Activated CD8-positive, alpha-beta T cell treated with anti-CD3 and anti-CD28 coated beads for 36 hours (primary cell): ENCODE measurements at regions not wholly inside any gene's neighbourhood (a gene's known extent, or its start where the extent isn't known, plus 50 kb on each side); places are given as distances from the start of the nearest gene placed in this dataset.

Experiments
- ATAC-seq: fragments of 200-7000 bp; cut with Tn5 transposase; one replicate; pipeline ENCODE4 v1.10.0; 2021; ENCODE audit warnings: mild to moderate bottlenecking, moderate library complexity
- CTCF ChIA-PET: fragments of 350-600 bp; sonication (Branson Sonifier 250); formaldehyde crosslinking; loops from one replicate; lab custom pipeline; 2021; ENCODE audit warnings: antibody characterized with exemption; lab: Charles Lee
- POLR2A ChIA-PET: fragments of 350-600 bp; sonication (Branson Sonifier 250); formaldehyde crosslinking; loops from one replicate; lab custom pipeline; 2021; ENCODE audit warnings: antibody characterized with exemption; lab: Charles Lee
- DNase-seq: peaks from one replicate; pipeline ENCODE4 v3.0.0-alpha.2; 2020
- H3K27ac Mint-ChIP-seq: one replicate; pipeline ENCODE4 v1.8.0; 2021; ENCODE audit warnings: mild to moderate bottlenecking, mixed read lengths
- H3K27me3 Mint-ChIP-seq: one replicate; pipeline ENCODE4 v1.8.0; 2021; ENCODE audit warnings: mixed read lengths
- H3K36me3 Mint-ChIP-seq: one replicate; pipeline ENCODE4 v1.8.0; 2021; ENCODE audit warnings: low read depth, mixed read lengths
- H3K4me1 Mint-ChIP-seq: one replicate; pipeline ENCODE4 v1.8.0; 2021; ENCODE audit warnings: low read depth, mixed read lengths
- H3K4me3 Mint-ChIP-seq: one replicate; pipeline ENCODE4 v1.8.0; 2021; ENCODE audit warnings: mild to moderate bottlenecking, moderate library complexity, mixed read lengths
- H3K9me3 Mint-ChIP-seq: one replicate; pipeline ENCODE4 v1.8.0; 2021; ENCODE audit warnings: mixed read lengths
- intact Hi-C: fragments of 100-400 bp; cut with micrococcal nuclease; formaldehyde crosslinking; loops from one replicate; pipeline ENCODE4 v1.10.0; 2022
- TF ChIP-seq, protein P1 (sequence below): fragments of 200-600 bp; IDR thresholded peaks from one replicate; pipeline ENCODE4 v1.8.0; 2022; ENCODE audit warnings: antibody characterized with exemption, mild to moderate bottlenecking

DNA sequence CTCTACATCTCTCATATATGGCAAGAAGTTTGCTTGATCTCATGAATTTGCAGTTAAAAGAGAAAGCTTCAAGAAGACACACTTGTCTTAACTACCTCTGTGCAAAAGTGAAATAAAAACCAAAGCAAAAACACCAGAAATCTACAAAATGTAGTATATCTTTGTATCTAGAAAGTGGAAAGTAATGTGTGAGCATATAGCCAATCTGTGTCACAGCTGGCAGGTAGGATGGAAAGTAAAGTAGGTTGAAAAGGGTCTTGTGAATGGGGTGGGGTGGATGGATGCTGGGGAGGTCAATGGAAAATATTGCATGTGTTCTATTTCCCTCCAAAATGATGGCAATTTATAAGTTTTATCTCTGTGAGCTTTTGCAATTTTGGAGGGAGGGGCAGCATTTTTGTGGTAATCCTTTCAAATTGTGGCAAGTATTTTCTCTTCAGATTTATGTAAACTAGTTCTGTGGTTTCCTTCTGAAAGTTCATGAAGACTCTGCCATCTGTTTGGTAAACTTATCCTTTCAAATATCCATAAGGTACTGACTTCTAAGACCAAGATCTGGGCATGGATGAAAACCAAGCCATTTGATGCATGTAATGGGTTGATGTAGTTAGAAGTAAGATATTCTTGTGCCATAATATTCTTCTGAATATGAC lies 215.9 kb upstream of the GIMD1 start:
- CTCF ChIA-PET, result no interaction called here
- intact Hi-C loops, result no loop called here
- Mint-ChIP-seq H3K36me3 (no peaks in the 10 kb centered on the region), H3K27ac (no peak overlapping the region), H3K4me1 (no peaks in the 10 kb centered on the region), H3K27me3 (no peaks in the 10 kb centered on the region), H3K9me3 (no peaks in the 10 kb centered on the region), H3K4me3 (no peak overlapping the region)
- no peak for DNase-seq
- TF ChIP-seq, protein P1, sequence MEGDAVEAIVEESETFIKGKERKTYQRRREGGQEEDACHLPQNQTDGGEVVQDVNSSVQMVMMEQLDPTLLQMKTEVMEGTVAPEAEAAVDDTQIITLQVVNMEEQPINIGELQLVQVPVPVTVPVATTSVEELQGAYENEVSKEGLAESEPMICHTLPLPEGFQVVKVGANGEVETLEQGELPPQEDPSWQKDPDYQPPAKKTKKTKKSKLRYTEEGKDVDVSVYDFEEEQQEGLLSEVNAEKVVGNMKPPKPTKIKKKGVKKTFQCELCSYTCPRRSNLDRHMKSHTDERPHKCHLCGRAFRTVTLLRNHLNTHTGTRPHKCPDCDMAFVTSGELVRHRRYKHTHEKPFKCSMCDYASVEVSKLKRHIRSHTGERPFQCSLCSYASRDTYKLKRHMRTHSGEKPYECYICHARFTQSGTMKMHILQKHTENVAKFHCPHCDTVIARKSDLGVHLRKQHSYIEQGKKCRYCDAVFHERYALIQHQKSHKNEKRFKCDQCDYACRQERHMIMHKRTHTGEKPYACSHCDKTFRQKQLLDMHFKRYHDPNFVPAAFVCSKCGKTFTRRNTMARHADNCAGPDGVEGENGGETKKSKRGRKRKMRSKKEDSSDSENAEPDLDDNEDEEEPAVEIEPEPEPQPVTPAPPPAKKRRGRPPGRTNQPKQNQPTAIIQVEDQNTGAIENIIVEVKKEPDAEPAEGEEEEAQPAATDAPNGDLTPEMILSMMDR, result no peak
- POLR2A ChIA-PET, result no interaction called here
- no peak for ATAC-seq

DNA sequence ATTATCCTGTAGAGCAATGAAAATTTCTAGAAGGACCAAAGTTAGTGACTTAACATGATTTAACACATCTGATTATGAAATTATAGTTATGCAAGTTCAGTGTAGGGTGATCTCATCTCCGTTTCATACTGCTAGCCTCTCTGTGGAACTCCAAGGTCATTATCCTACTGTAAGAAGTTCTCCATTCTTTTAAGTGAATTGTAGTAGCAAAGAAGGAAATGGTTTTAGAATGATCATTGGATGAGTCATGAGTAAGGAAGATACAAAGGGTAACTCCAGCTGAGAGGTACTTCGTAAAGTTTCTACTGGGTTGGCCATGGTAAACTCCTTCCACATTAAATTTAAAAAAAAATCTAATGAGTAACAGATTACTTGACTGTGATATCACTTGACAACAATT lies 215.0 kb upstream of the GIMD1 start:
- DNase-seq, result no peak
- H3K4me1 Mint-ChIP-seq, result no peaks in the 10 kb centered on the region
- H3K4me3 Mint-ChIP-seq, result no peak overlapping the region
- no peaks in the 10 kb centered on the region for H3K36me3 Mint-ChIP-seq
- ChIA-PET POLR2A (no interaction called here), CTCF (no interaction called here)
- no peaks in the 10 kb centered on the region for H3K27me3 Mint-ChIP-seq
- H3K9me3 Mint-ChIP-seq, result no peaks in the 10 kb centered on the region
- intact Hi-C loops, result no loop called here
- no peak overlapping the region for H3K27ac Mint-ChIP-seq
- TF ChIP-seq, protein P1, result no peak
- no peak for ATAC-seq

DNA sequence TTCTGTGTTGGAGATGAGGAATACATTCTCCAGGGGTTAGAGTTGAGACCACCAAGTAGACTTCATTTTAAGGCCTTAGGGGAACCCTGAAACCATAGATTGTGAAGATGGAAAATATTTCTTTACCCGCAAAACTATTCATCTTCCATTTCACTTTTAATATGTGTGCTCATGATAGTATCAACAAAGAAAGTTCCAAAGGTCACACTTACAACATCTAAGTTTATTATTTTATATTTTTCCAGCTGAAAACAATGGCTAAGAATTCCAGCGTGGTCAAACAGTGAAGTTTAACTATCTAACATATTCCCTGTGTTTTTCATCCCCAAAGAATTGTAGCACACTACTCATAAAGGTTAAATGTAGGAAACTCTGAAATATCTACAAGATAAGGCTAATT lies 214.5 kb upstream of the GIMD1 start:
- ChIA-PET POLR2A (no interaction called here), CTCF (no interaction called here)
- Mint-ChIP-seq H3K9me3 (no peaks in the 10 kb centered on the region), H3K4me3 (no peak overlapping the region), H3K4me1 (no peaks in the 10 kb centered on the region), H3K27me3 (no peaks in the 10 kb centered on the region), H3K27ac (no peak overlapping the region), H3K36me3 (no peaks in the 10 kb centered on the region)
- no peak for ATAC-seq
- intact Hi-C loops, result no loop called here
- TF ChIP-seq, protein P1, result no peak
- no peak for DNase-seq

DNA sequence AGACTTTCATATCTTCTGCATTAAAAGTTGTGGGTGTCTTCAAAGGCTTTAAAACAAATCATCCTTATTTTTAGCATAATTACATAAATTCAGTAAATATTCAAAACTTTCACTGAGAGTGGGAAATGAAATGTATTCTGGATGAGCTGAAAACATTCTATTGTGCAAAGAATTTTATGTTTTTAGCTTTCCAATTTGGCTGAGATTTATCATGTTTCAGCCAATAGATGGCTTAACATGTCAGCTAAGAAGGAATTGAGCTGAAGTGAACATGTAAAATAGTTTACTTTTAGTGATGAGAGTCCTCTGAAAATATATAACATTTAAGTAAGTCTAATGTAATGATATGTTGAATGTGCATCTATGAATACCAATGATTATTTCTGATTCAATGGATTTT lies 213.5 kb upstream of the GIMD1 start:
- POLR2A ChIA-PET, result no interaction called here

DNA sequence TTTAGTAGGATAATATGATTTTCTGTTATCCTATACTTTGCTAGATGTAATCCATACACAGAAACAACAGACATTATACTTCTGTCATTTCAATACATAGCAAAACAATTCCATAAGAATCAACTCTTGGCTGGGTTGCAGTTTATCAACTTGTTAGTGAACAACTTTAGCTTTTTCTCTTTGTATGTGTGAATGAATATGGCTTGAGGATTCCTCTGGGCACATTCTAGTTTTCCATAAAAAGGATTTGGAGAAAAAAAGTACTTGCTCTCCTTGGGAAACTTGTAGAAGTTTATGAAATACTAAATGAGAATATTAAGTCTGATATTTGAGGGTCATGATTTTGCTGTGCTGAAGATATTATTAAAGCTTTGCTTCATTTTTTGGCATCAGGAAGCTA lies 210.7 kb upstream of the GIMD1 start:
- CTCF ChIA-PET, result no interaction called here
- Mint-ChIP-seq H3K4me1 (no peaks in the 10 kb centered on the region), H3K9me3 (no peaks in the 10 kb centered on the region), H3K4me3 (no peak overlapping the region), H3K27me3 (no peaks in the 10 kb centered on the region), H3K36me3 (no peaks in the 10 kb centered on the region), H3K27ac (no peak overlapping the region)
- no peak for ATAC-seq
- intact Hi-C loops, result no loop called here
- POLR2A ChIA-PET, result no interaction called here
- no peak for DNase-seq
- TF ChIP-seq, protein P1, result no peak

More for the DNA sequence above, 213.5 kb upstream of the GIMD1 start:
- no peak for ATAC-seq
- intact Hi-C loops, result no loop called here
- Mint-ChIP-seq H3K36me3 (no peaks in the 10 kb centered on the region), H3K4me1 (no peaks in the 10 kb centered on the region), H3K9me3 (no peaks in the 10 kb centered on the region), H3K4me3 (no peak overlapping the region), H3K27ac (no peak overlapping the region), H3K27me3 (no peaks in the 10 kb centered on the region)
- TF ChIP-seq, protein P1, result no peak
- CTCF ChIA-PET, result no interaction called here
- DNase-seq, result no peak
